ENCODE measurements at regions not wholly inside any gene's neighbourhood (a gene's known extent, or its start where the extent isn't known, plus 50 kb on each side); places are given as distances from the start of the nearest gene placed in this dataset.
A peak's percentile ranks its signal among the peaks of the same experiment; 100 is the strongest.

DNA sequence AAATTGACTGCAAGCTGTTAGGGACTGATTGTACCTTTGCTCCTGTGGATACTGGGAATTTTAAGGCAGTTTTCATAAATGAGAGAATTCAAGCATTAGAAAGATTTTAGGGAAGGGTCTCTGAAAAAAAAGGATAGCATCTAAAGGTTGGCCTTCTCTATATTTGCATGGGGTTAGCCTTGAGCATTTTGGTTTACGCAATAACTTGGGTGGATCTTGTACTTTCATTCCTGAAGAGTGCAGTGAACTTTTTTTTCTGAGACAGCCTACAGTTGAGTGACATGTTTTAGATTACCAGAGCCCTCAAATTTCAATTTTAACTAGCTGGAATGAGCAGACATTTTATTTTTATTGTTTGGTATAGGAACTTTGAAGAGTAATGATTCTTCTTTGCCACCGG lies 91.6 kb upstream of the NR3C1 start (continued):
- TF ChIP-seq ZSCAN30 (CRISPR knock-in tag; IDR thresholded peaks at IDR 0.05) (no peak), RBAK (CRISPR knock-in tag; IDR thresholded peaks at IDR 0.05) (no peak), ARNTL (CRISPR knock-in tag; IDR thresholded peaks at IDR 0.05) (no peak), SMARCE1 (IDR thresholded peaks at IDR 0.05; ENCODE audit: borderline replicate concordance) (no peak), ERF (CRISPR knock-in tag; IDR thresholded peaks at IDR 0.05) (no peak), ZNF33A (CRISPR knock-in tag; IDR thresholded peaks at IDR 0.05; ENCODE audit: borderline replicate concordance) (no peak), ZNF563 (CRISPR knock-in tag; IDR thresholded peaks at IDR 0.05) (no peak), RAD51 (IDR thresholded peaks at IDR 0.05; ENCODE audit: borderline replicate concordance) (no peak), CCDC6 (CRISPR knock-in tag; IDR thresholded peaks at IDR 0.05) (no peak), DMAP1 (CRISPR knock-in tag; IDR thresholded peaks at IDR 0.05) (no peak), CREM (IDR thresholded peaks at IDR 0.05) (0 out of 2 replicates have a peak, but pooled peaks have one; percentile 29), CREM (CRISPR knock-in tag; IDR thresholded peaks at IDR 0.05) (no peak), HMG20B (CRISPR knock-in tag; conservative IDR thresholded peaks at IDR 0.05) (no peak), ZNF274 (CRISPR knock-in tag; IDR thresholded peaks at IDR 0.05) (no peak), ZNF331 (CRISPR knock-in tag; IDR thresholded peaks at IDR 0.05) (peak; percentile 55; the same call in 1 of the 2 replicates), MBNL3 (CRISPR knock-in tag; conservative IDR thresholded peaks at IDR 0.05) (no peak), NR3C1 (CRISPR knock-in tag; IDR thresholded peaks at IDR 0.05) (no peak), MXD4 (CRISPR knock-in tag; IDR thresholded peaks at IDR 0.05) (no peak), CCAR2 (optimal IDR thresholded peaks at IDR 0.05; ENCODE audit: low read depth, low read length) (no peak), TCF7 (IDR thresholded peaks at IDR 0.05; ENCODE audit: low read depth) (no peak)
- TF ChIP-seq, protein P1, sequence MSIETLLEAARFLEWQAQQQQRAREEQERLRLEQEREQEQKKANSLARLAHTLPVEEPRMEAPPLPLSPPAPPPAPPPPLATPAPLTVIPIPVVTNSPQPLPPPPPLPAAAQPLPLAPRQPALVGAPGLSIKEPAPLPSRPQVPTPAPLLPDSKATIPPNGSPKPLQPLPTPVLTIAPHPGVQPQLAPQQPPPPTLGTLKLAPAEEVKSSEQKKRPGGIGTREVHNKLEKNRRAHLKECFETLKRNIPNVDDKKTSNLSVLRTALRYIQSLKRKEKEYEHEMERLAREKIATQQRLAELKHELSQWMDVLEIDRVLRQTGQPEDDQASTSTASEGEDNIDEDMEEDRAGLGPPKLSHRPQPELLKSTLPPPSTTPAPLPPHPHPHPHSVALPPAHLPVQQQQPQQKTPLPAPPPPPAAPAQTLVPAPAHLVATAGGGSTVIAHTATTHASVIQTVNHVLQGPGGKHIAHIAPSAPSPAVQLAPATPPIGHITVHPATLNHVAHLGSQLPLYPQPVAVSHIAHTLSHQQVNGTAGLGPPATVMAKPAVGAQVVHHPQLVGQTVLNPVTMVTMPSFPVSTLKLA (IDR thresholded peaks at IDR 0.05): no peak
- TF ChIP-seq, protein P2, sequence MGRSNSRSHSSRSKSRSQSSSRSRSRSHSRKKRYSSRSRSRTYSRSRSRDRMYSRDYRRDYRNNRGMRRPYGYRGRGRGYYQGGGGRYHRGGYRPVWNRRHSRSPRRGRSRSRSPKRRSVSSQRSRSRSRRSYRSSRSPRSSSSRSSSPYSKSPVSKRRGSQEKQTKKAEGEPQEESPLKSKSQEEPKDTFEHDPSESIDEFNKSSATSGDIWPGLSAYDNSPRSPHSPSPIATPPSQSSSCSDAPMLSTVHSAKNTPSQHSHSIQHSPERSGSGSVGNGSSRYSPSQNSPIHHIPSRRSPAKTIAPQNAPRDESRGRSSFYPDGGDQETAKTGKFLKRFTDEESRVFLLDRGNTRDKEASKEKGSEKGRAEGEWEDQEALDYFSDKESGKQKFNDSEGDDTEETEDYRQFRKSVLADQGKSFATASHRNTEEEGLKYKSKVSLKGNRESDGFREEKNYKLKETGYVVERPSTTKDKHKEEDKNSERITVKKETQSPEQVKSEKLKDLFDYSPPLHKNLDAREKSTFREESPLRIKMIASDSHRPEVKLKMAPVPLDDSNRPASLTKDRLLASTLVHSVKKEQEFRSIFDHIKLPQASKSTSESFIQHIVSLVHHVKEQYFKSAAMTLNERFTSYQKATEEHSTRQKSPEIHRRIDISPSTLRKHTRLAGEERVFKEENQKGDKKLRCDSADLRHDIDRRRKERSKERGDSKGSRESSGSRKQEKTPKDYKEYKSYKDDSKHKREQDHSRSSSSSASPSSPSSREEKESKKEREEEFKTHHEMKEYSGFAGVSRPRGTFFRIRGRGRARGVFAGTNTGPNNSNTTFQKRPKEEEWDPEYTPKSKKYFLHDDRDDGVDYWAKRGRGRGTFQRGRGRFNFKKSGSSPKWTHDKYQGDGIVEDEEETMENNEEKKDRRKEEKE (IDR thresholded peaks at IDR 0.05): no peak
- TF ChIP-seq, protein P3, sequence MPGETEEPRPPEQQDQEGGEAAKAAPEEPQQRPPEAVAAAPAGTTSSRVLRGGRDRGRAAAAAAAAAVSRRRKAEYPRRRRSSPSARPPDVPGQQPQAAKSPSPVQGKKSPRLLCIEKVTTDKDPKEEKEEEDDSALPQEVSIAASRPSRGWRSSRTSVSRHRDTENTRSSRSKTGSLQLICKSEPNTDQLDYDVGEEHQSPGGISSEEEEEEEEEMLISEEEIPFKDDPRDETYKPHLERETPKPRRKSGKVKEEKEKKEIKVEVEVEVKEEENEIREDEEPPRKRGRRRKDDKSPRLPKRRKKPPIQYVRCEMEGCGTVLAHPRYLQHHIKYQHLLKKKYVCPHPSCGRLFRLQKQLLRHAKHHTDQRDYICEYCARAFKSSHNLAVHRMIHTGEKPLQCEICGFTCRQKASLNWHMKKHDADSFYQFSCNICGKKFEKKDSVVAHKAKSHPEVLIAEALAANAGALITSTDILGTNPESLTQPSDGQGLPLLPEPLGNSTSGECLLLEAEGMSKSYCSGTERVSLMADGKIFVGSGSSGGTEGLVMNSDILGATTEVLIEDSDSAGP (CRISPR knock-in tag; IDR thresholded peaks at IDR 0.05; ENCODE audit: borderline replicate concordance): no peak
- TF ChIP-seq, protein P4, sequence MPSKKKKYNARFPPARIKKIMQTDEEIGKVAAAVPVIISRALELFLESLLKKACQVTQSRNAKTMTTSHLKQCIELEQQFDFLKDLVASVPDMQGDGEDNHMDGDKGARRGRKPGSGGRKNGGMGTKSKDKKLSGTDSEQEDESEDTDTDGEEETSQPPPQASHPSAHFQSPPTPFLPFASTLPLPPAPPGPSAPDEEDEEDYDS (CRISPR knock-in tag; IDR thresholded peaks at IDR 0.05): no peak
- TF ChIP-seq, protein P5, sequence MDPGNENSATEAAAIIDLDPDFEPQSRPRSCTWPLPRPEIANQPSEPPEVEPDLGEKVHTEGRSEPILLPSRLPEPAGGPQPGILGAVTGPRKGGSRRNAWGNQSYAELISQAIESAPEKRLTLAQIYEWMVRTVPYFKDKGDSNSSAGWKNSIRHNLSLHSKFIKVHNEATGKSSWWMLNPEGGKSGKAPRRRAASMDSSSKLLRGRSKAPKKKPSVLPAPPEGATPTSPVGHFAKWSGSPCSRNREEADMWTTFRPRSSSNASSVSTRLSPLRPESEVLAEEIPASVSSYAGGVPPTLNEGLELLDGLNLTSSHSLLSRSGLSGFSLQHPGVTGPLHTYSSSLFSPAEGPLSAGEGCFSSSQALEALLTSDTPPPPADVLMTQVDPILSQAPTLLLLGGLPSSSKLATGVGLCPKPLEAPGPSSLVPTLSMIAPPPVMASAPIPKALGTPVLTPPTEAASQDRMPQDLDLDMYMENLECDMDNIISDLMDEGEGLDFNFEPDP (CRISPR knock-in tag; conservative IDR thresholded peaks at IDR 0.05): no peak

All from HepG2 (cell line).